A549 (cell line): ENCODE measurements at regions not wholly inside any gene's neighbourhood (a gene's known extent, or its start where the extent isn't known, plus 50 kb on each side); places are given as distances from the start of the nearest gene placed in this dataset.

Source experiments
- ATAC-seq, 2 experiments: fragments of 200-7000 bp in 1 of 2; fragments of >200 bp in 1 of 2; cut with Nextera tagmentation in 1 of 2; cut with Tn5 transposase in 1 of 2; 3 replicates each; pipeline versions ENCODE4 v1.8.0 to v1.9.1; 2018 to 2020; ENCODE audit warnings: mild to moderate bottlenecking in 1 of 2, moderate library complexity in 1 of 2
- CTCF ChIA-PET: fragments of 300-600 bp; sonication (Branson Sonifier 250); formaldehyde crosslinking; extraction: SDS; loops from one replicate; lab custom pipeline; 2021; ENCODE audit warnings: antibody characterized with exemption, inconsistent platforms; lab: Yijun Ruan, JAX
- POLR2A ChIA-PET: fragments of 350-600 bp; formaldehyde crosslinking; extraction: SDS; loops from one replicate; lab custom pipeline; 2021; ENCODE audit warnings: antibody characterized with exemption, inconsistent platforms; lab: Yijun Ruan, JAX
- DNase-seq, 2 experiments: peaks; one replicate each; pipeline versions ENCODE4 v3.0.0 to v3.0.0-alpha.2; 2011 to 2016; ENCODE audit warnings: low read depth in 1 of 2, low spot score in 1 of 2
- FAIRE-seq: peaks from 2 replicates; lab custom pipeline; 2011; peaks lifted over from hg19 to GRCh38; lab: Jason Lieb, UNC
- H3K27ac ChIP-seq, 2 experiments: fragments of >200 bp; sonication (Bioruptor Twin); formaldehyde crosslinking; 3 replicates each; pipeline ENCODE4 v1.5.1; 2016 to 2017
- H3K4me1 ChIP-seq: fragments of >200 bp; sonication (Bioruptor Twin); formaldehyde crosslinking; 3 replicates; pipeline ENCODE4 v1.6.1; 2016
- H3K4me2 ChIP-seq: fragments of >200 bp; sonication (Bioruptor Twin); formaldehyde crosslinking; 3 replicates; pipeline ENCODE4 v1.6.1; 2016
- H3K4me3 ChIP-seq: fragments of >200 bp; sonication (Bioruptor Twin); formaldehyde crosslinking; 3 replicates; pipeline ENCODE4 v1.5.1; 2016
- H3K9me3 ChIP-seq: fragments of >200 bp; sonication (Bioruptor Twin); formaldehyde crosslinking; 3 replicates; pipeline ENCODE4 v1.6.1; 2016
- ATOH8 ChIP-seq: fragments of 250-450 bp; sonication (Bioruptor Pico); IDR thresholded peaks from 2 replicates; pipeline ENCODE4 v1.5.0; 2020; ENCODE audit warnings: low read depth, mild to moderate bottlenecking, moderate library complexity
- BCL3 ChIP-seq: fragments of >200 bp; sonication (Bioruptor Twin); formaldehyde crosslinking; IDR thresholded peaks from 3 replicates; pipeline ENCODE4 v1.6.1; 2016
- CBX2 ChIP-seq: fragments of 200-600 bp; sonication (generic); IDR thresholded peaks from 2 replicates; pipeline ENCODE4 v1.6.1; 2016; ENCODE audit warnings: low read depth, mild to moderate bottlenecking, borderline replicate concordance
- CEBPB ChIP-seq, 2 experiments: fragments of >200 bp in 1 of 2; sonication (Bioruptor Twin) in 1 of 2; formaldehyde crosslinking in 1 of 2; IDR thresholded peaks; 2 replicates each; pipeline ENCODE4 v1.6.1; 2012 to 2016
- CHD4 ChIP-seq: fragments of 200-600 bp; sonication (generic); IDR thresholded peaks from 2 replicates; pipeline ENCODE4 v1.6.1; 2016; ENCODE audit warnings: antibody characterized with exemption, mild to moderate bottlenecking, borderline replicate concordance
- EHMT2 ChIP-seq: fragments of 200-600 bp; sonication (generic); IDR thresholded peaks from 2 replicates; pipeline ENCODE4 v1.6.1; 2016; ENCODE audit warnings: antibody characterized with exemption, low read depth, mild to moderate bottlenecking, moderate library complexity
- ELK1 ChIP-seq: fragments of 150-350 bp; IDR thresholded peaks from 2 replicates; pipeline ENCODE4 v1.6.1; 2014; ENCODE audit warnings: low read depth, mild to moderate bottlenecking, low read length
- EP300 ChIP-seq, 2 experiments: fragments of >200 bp; sonication (Bioruptor Twin); formaldehyde crosslinking; IDR thresholded peaks; 2 replicates in 1 of 2; 3 replicates in 1 of 2; pipeline ENCODE4 v1.6.1; 2016 to 2017
- HDAC2 ChIP-seq: fragments of 200-600 bp; sonication (generic); IDR thresholded peaks from 2 replicates; pipeline ENCODE4 v1.6.1; 2016
- HES2 ChIP-seq: fragments of >200 bp; sonication (Bioruptor Twin); formaldehyde crosslinking; IDR thresholded peaks from 2 replicates; pipeline ENCODE4 v1.6.1; 2016
- HMGXB4 ChIP-seq: fragments of 250-450 bp; sonication (Bioruptor Pico); IDR thresholded peaks from 2 replicates; pipeline ENCODE4 v1.5.0; 2021; ENCODE audit warnings: mild to moderate bottlenecking, moderate library complexity, borderline replicate concordance
- HOXB13 ChIP-seq: fragments of 250-450 bp; sonication (Bioruptor Pico); IDR thresholded peaks from 2 replicates; pipeline ENCODE4 v1.5.0; 2020; ENCODE audit warnings: low read depth, mild to moderate bottlenecking, moderate library complexity
- HOXB5 ChIP-seq: fragments of 250-450 bp; sonication (Bioruptor Pico); IDR thresholded peaks from 2 replicates; pipeline ENCODE4 v1.5.0; 2020; ENCODE audit warnings: mild to moderate bottlenecking, moderate library complexity
- JUNB ChIP-seq: fragments of >200 bp; sonication (Bioruptor Twin); formaldehyde crosslinking; IDR thresholded peaks from 2 replicates; pipeline ENCODE4 v1.6.1; 2016
- KDM5A ChIP-seq: fragments of 200-600 bp; sonication (generic); IDR thresholded peaks from 2 replicates; pipeline ENCODE4 v1.6.1; 2016; ENCODE audit warnings: antibody characterized with exemption, mild to moderate bottlenecking
- MAFK ChIP-seq: fragments of 450-650 bp; IDR thresholded peaks from 2 replicates; pipeline ENCODE4 v1.6.1; 2014; ENCODE audit not compliant: partially characterized antibody
- MYC ChIP-seq: IDR thresholded peaks from 2 replicates; pipeline ENCODE4 v1.6.1; 2012; ENCODE audit warnings: mild to moderate bottlenecking, inconsistent platforms, low read length, improper control_type of control experiment, borderline replicate concordance
- PBX3 ChIP-seq: IDR thresholded peaks from 2 replicates; pipeline ENCODE4 v1.6.1; 2012
- POLR2A ChIP-seq: IDR thresholded peaks from 2 replicates; pipeline ENCODE4 v1.6.1; 2012; ENCODE audit warnings: mild to moderate bottlenecking, low read length
- RAD21 ChIP-seq, 2 experiments: fragments of >200 bp in 1 of 2; sonication (Bioruptor Twin) in 1 of 2; formaldehyde crosslinking in 1 of 2; IDR thresholded peaks in 1 of 2; conservative IDR thresholded peaks in 1 of 2; 2 replicates in 1 of 2; 3 replicates in 1 of 2; pipeline ENCODE4 v1.6.1; 2012 to 2018; ENCODE audit warnings: inconsistent platforms in 1 of 2
- RCOR1 ChIP-seq: fragments of 150-350 bp; IDR thresholded peaks from 2 replicates; pipeline ENCODE4 v1.6.1; 2014; ENCODE audit warnings: antibody characterized with exemption, low read length, low read depth
- SMC3 ChIP-seq: fragments of >200 bp; sonication (Bioruptor Twin); formaldehyde crosslinking; IDR thresholded peaks from 3 replicates; pipeline ENCODE4 v1.6.1; 2018; ENCODE audit warnings: inconsistent platforms
- SREBF2 ChIP-seq: fragments of 450-650 bp; IDR thresholded peaks from 2 replicates; pipeline ENCODE4 v1.6.1; 2014; ENCODE audit warnings: mild to moderate bottlenecking, moderate library complexity
- USF2 ChIP-seq: fragments of 450-650 bp; IDR thresholded peaks from 2 replicates; pipeline ENCODE4 v1.6.1; 2014; ENCODE audit warnings: antibody characterized with exemption
- ZFP36 ChIP-seq: fragments of 450-650 bp; IDR thresholded peaks from 2 replicates; pipeline ENCODE4 v1.6.1; 2014; ENCODE audit warnings: borderline replicate concordance; ENCODE audit not compliant: partially characterized antibody
- ZSCAN20 ChIP-seq: fragments of 250-450 bp; sonication (Bioruptor Pico); IDR thresholded peaks from 2 replicates; pipeline ENCODE4 v1.8.0; 2022; ENCODE audit warnings: mild to moderate bottlenecking, moderate library complexity
- WGBS: methylation state at CpG from one replicate; pipeline ENCODE4 v1.1.6; 2017; ENCODE audit errors: missing lambda C conversion rate; 5-methylcytosine and 5-hydroxymethylcytosine counted together

GRCh38 chr18:45541421-45541820 is 73.9 kb upstream of the SLC14A2 start:
- TF ChIP-seq ELK1 (no peak), MYC (no peak), HES2 (no peak), RCOR1 (no peak), HOXB13 (no peak), SREBF2 (no peak), JUNB (no peak), ZSCAN20 (CRISPR knock-in tag) (no peak), CBX2 (no peak), CEBPB (IDR thresholded peaks at IDR 0.05) (no peak), EP300 (IDR thresholded peaks at IDR 0.05) (no peak), KDM5A (no peak), CHD4 (no peak)
- H3K27ac ChIP-seq: no peak overlapping the region
- ChIA-PET CTCF (no interaction called here), POLR2A (no interaction called here)
- no peak overlapping the region for H3K4me2 ChIP-seq
- ATAC-seq: no peak
- H3K9me3 ChIP-seq: no peaks in the 10 kb centered on the region
- no peak for FAIRE-seq
- H3K4me1 ChIP-seq: no peaks in the 10 kb centered on the region
- H3K4me3 ChIP-seq: no peak overlapping the region
- DNase-seq: no peak
- WGBS: 14% methylated on average over 1 of the region's 2 CpGs

- ChIA-PET POLR2A (no interaction called here), CTCF (no interaction called here)
- H3K4me1 ChIP-seq: no peaks in the 10 kb centered on the region
- 35% methylated on average over 5 of the region's 5 CpGs for WGBS
- H3K4me2 ChIP-seq: no peak overlapping the region
- no peak for TF ChIP-seq ZSCAN20 (CRISPR knock-in tag)
- TF ChIP-seq USF2: no peak
- no peak for TF ChIP-seq RAD21 (conservative IDR thresholded peaks at IDR 0.05 in 1 of 2, IDR thresholded peaks at IDR 0.05 in 1 of 2)
- no peak for TF ChIP-seq EHMT2
- TF ChIP-seq PBX3: no peak
- TF ChIP-seq BCL3: no peak
- no peak for TF ChIP-seq HOXB5 (CRISPR knock-in tag)
- TF ChIP-seq ZFP36: no peak
- no peak for TF ChIP-seq MAFK
- TF ChIP-seq CBX2: no peak
- no peak for TF ChIP-seq ATOH8 (CRISPR knock-in tag)
- no peak for TF ChIP-seq HDAC2
- TF ChIP-seq HES2: no peak
- TF ChIP-seq POLR2A: no peak
- no peak for TF ChIP-seq HMGXB4 (CRISPR knock-in tag)
- no peak for TF ChIP-seq SMC3
- TF ChIP-seq, all 56 proteins: peak for 0
- Histone ChIP-seq H3K9me3 (no peaks in the 10 kb centered on the region), H3K4me3 (no peak overlapping the region), H3K27ac (no peak overlapping the region)
- no peak for DNase-seq
- ATAC-seq: no peak
- no peak for FAIRE-seq
Measured at GRCh38 chr18:45542043-45542442, 73.2 kb upstream of the SLC14A2 start.
